ENCODE measurements at regions not wholly inside any gene's neighbourhood (a gene's known extent, or its start where the extent isn't known, plus 50 kb on each side); places are given as distances from the start of the nearest gene placed in this dataset.

DNA sequence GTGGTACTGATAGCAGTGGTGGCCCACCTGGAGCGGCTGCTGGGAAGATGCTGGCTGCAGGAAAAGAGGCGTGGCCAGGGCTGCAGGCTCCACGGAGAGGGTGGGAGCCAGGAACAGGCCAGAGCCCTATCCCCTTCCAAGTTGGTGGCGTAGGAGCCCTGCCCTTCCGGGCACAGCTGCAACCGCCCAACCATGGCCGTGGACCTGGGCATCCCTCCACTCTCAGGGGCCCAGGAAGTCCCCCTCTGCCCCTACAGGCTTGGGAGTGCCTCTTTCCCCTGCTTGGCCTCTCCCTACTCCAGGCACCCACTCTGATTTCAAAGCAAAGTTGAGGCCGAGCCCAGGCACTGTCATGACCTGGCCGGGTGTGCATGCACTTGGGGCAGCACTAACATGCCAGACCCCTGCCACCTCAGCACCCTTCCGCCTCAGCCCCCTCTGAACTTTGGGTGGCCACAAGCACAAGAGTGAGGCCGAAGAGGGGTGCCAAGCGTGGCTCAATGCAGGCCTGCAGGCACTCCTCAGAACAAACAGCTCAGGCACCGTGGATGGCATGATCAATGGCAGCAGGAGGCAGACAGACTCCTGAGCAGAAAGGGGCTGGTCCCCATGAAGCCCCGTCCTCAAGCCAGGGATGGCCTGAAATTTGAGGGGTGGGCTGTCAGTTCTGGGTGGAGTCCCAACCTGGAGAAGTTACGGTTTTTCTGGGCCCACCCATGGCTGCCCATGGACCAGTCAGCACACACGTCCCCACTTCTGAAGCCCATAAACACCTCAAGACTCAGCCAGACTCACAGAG, 164.9 kb upstream of the PRNP start:
- H3K4me3 ChIP-seq (ENCODE audit: low read depth, low read length), result no peak overlapping the region
- TF ChIP-seq, protein P1, sequence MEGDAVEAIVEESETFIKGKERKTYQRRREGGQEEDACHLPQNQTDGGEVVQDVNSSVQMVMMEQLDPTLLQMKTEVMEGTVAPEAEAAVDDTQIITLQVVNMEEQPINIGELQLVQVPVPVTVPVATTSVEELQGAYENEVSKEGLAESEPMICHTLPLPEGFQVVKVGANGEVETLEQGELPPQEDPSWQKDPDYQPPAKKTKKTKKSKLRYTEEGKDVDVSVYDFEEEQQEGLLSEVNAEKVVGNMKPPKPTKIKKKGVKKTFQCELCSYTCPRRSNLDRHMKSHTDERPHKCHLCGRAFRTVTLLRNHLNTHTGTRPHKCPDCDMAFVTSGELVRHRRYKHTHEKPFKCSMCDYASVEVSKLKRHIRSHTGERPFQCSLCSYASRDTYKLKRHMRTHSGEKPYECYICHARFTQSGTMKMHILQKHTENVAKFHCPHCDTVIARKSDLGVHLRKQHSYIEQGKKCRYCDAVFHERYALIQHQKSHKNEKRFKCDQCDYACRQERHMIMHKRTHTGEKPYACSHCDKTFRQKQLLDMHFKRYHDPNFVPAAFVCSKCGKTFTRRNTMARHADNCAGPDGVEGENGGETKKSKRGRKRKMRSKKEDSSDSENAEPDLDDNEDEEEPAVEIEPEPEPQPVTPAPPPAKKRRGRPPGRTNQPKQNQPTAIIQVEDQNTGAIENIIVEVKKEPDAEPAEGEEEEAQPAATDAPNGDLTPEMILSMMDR (conservative IDR thresholded peaks at IDR 0.05; ENCODE audit: low read depth, low read length), result no peak
- DNase-seq (ENCODE audit: low read depth), result no peak

DNA sequence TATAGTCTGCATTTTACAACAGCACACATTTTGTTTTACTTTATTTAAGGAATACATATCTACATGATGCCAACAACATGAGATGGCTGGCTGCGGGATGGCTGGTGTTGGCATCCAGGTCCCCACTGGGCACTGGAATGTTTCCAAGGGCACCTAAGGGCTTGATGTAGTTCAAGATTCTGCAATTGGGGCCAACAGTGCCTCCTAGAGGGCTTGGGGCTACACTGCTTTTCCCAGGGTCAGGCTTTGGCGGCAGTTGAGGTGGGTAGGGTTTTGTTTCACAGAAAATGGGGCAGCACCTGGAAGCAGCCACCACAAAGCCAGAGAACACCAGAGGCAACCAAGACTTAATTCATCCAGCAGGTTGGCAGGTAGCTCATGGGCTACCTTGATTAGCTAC, 166.7 kb upstream of the PRNP start:
- no peak overlapping the region for H3K4me3 ChIP-seq (ENCODE audit: low read depth, low read length)
- DNase-seq (ENCODE audit: low read depth), result no peak
- TF ChIP-seq, protein P1 (conservative IDR thresholded peaks at IDR 0.05; ENCODE audit: low read depth, low read length), result peak; percentile 89

DNA sequence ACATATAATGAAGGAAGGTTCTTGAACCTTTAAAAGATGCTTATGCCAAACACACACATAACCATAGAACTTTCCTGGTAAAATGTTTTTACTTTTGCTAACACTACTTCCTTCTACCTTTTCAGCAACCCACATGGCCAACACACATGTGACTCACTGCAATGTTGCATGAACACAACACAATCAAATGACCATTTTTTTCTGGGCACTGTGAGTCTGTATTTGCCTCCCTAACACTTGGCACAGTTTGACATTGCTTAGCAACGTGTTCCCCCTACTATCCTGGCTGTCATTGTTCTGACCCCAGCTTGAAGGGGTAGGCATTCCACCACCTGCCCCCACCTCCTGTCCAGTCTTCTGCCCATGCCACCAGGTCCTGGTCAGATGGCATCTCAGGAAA, 169.4 kb upstream of the PRNP start:
- TF ChIP-seq, protein P1 (conservative IDR thresholded peaks at IDR 0.05; ENCODE audit: low read depth, low read length), result no peak
- no peak for DNase-seq (ENCODE audit: low read depth)
- H3K4me3 ChIP-seq (ENCODE audit: low read depth, low read length), result no peak overlapping the region

DNA sequence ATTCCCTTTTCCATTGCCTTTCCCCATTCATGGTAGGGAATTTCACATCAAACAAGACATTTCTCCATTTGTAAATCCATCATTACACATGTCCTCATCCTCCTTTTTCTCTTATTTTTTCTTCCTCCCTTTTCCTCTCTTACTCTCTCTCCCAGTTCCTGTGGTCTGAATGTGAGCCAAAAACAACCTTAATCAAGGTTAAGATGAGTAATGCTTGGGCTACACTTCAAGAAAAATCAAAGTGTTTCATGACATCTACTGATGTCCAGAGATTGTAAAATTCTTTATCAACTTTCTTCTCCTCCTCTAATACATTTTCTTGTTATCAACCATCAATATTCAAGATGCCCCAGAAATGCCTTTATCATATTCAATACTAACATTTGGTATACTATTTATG, 172.5 kb upstream of the PRNP start:
- no peak overlapping the region for H3K4me3 ChIP-seq (ENCODE audit: low read depth, low read length)
- TF ChIP-seq, protein P1 (conservative IDR thresholded peaks at IDR 0.05; ENCODE audit: low read depth, low read length), result no peak
- peak; percentile 66 for DNase-seq (ENCODE audit: low read depth)

DNA sequence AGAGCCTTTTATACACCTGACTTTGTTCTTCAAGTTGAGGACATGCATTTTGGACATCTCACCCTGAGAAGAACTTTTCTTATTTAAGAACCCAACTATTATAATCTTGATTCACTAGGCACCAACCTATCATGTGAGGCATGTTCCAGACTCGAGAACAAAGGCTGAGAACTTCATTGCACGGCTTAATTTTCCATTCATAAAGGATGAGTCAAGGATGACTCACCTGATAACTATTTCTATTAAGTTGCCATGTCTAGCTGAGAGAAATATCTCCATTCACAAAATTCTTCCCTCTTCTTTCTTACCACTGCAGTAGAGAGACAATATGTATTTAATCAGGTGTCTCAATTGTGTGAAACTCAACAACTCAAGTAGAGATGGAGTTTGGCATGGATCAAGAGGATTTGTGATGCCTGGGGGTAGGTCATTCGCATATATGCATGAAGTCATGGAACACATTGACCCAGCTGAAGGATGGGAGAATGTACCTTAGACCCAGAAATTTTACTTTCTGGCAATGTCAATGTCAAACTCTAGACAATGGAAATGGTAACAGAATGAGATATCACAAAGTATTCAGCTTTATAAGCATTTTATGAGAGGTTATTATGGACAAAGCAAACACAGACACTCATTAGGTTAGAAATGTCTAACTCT, 173.2 kb upstream of the PRNP start:
- TF ChIP-seq, protein P1 (conservative IDR thresholded peaks at IDR 0.05; ENCODE audit: low read depth, low read length), result no peak
- DNase-seq (ENCODE audit: low read depth), result peak; percentile 91
- no peak overlapping the region for H3K4me3 ChIP-seq (ENCODE audit: low read depth, low read length)

DNA sequence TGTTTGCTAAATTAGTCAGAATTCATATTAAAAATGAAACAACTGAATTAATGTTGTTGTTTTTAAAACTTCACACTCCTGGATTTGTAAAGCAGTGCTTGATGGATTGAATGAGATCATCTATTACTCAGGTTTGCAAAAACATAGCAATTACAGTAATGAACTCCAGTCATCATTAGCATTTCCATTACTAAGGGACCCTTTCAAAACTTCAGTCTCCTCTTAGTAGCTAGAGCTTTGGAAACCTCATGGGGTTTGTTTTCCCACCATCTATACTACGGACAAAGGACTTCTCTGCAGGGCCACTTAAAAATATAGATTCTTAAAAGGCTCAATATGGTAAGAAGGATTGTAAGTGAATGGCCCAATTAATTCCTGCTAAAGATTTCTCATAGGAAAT, 174.5 kb upstream of the PRNP start:
- TF ChIP-seq, protein P1 (conservative IDR thresholded peaks at IDR 0.05; ENCODE audit: low read depth, low read length), result no peak
- no peak for DNase-seq (ENCODE audit: low read depth)
- H3K4me3 ChIP-seq (ENCODE audit: low read depth, low read length), result no peak overlapping the region
